Activated CD4-positive, alpha-beta T cell treated with anti-CD3 and anti-CD28 coated beads, Interleukin-10, Interleukin-2, amounts not matched to agents 100 ng/mL and 50 ng/mL, durations not matched to agents 16 hours and 8 hours (primary cell): ENCODE measurements at regions not wholly inside any gene's neighbourhood (a gene's known extent, or its start where the extent isn't known, plus 50 kb on each side); places are given as distances from the start of the nearest gene placed in this dataset.

Experiments used
- DNase-seq: peaks from one replicate; pipeline ENCODE4 v3.0.0-alpha.2; 2020

DNA sequence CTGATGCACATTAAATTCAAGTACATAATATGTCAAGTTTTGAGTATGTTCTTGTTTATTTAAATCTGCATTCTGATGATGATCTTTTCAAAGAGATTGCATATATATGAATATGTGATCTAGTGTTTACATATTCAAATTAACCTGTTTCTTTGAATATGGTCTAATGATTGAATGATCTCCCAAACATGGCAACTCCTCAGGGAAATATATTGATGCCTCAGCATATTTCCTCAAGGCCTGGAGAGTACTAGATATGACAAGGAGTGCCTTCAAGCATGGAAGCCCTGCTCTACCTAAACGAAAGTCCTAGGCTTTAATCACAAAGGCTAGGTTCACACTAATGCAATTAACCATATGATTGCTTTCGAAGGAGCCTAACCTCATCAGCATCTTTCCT, 532.8 kb downstream of the ZIC1 start:
- DNase-seq, result no peak

DNA sequence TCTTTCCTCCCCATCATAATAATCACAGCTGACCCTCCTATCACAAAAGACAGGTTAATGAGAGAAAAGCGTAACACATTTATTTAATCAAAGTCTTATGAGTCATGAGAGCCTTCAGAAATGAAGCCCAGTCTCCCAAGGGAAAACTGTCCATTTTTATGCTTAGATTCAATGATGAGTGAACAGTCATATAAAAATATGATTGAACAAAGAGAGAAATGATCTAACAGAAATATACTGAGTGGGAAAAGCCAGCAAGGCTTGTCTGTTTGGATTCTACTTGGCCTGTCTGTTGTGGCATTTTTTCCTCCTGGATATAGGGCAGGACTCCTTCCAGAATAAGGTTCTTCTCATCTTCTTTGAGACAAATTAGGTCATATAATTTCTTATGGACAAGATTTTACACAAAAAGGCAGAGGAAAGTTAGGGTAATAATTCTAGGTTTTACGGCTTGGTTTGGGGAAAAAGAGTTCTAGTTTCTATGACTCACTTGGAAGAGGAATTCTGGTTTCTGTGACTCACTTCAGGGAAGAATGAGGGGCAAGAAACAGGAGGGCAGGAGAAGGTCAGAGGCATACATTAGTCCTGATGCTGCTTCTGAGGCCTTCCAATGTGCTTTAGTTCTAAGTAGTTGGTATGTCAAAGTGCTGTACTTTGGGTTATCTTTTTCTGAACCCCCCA, 534.2 kb downstream of the ZIC1 start:
- no peak for DNase-seq

DNA sequence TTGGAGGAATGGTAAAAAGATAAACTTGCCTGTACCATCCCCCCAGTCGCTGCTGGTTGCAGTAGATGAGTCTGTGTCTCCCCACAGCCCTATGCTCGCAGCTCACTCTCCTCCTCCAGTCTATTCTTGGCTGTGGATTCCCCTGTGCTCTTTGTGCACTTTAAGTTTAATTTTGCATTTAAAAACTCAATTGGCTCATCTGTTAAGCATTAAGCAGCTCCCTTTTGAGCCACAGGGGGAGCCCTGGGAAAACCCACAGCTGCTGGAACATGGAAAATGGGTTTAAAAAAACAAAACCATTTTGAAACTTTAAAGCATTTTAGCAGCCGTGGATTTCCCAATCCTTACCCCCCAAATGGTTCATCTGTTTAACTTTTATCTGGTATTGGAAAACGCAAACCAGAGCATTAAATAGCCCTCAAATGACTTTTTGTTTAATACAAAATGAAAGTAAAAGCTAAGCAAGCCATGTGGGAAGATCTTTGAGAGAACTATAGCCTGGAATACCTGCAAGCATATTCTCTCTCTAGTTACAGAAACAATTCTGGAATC, 536.9 kb downstream of the ZIC1 start:
- no peak for DNase-seq

DNA sequence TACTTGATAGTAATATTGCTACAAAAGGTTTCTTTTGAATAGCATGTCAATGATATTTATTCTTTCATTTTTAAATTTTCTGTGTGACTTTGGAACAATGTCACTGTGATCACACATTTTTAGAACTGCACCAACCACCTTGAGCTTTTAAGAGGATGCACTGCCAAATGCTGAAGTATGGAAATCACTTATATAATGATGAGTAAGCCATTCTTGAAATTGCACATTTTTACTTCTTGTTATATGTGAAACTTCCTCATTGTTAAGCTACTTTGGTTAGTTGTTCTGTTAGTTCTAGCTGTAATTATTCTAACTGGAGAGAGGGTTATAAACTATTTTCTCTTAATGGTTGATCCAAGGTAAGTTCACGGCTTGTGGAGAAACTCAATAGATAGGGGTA, 547.5 kb downstream of the ZIC1 start:
- no peak for DNase-seq

DNA sequence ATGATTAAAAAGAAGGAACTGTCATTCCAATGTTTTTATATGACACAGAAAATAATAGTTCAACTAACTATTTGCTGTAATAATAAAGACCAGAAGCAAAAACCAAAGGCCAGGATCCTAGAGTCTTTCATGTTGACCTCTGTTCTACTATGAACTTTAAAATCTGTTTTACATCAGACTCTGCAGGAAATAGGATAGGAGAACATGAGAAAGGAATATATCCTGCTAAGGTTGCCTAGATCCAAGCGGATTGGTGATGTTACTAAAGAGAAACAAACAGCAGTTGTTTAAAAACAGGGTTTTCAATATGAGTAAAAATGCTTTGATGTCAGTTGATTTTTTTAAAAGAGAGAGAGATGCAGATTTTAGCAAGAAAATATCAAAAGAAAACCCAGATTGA, 549.6 kb downstream of the ZIC1 start:
- DNase-seq, result no peak

DNA sequence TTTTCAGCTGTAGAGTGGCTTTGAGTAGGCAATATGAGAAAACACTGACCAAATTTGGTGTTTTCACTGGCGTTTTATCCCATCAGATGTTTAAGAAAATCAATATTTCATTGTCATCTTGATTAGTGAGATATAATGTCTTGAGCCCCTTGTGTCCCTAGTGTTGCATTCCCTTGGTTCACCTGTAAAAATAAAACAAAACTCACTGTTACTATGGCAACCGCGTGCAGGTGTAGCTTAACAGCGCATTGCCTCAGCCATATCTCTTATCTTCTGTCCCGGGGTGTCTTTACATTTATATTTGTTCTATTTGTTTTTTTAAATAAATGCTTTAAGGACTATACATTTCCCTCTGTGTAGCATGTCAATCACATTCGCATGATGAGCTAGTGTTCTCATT, 551.6 kb downstream of the ZIC1 start:
- DNase-seq, result no peak

DNA sequence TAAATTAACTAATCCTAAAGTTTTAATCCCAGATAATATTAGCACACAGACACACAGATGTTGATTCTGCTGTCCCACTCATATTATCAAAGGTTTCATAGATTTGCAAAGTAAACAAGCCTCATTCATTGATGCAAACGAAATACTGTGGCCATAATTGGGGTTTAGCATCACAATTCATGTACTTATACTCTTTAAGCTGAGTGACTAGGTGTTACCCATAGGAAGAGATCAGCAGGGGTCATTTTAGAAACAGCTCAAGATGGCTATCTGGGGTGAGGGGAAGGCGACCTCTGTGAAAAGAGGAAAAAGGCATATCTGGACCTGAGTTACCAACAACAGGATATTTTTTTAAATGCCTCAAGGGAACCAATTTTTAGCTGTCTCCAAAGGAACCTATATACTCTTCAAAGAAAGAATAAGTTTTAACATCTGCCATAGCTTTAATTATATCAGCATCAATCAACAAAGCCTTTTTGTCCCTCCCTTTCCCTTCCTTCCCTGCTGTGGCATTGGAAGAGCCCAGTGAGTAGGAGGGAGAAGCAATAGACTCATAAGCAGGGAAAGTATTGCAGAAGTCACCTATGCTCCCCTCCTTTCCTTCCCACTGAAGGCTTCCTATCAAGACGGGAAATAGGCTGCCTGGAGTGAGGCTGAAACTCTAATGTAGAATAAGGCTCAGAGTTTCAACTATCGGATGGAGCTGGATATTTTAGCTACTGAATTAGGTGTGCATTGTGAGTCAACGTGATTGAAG, 553.4 kb downstream of the ZIC1 start:
- no peak for DNase-seq

DNA sequence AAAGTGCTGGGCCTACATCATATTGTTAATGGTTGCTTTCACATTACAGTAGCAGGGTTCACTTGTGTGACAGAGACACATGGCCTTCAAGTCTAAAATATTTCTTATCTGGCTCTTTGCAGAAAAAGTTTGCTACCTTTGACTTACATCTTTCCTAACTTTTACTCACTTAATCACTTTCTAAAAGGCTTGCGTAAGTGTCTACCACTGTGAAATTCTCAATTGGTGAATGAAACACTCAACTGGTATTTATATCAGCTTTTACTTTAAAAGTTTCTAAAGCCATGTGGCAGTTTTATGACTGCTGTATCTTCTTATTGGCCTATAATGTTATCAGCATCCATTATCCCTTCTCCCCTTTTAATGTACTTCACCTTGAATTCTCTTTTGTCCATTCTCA, 554.5 kb downstream of the ZIC1 start:
- DNase-seq, result no peak

DNA sequence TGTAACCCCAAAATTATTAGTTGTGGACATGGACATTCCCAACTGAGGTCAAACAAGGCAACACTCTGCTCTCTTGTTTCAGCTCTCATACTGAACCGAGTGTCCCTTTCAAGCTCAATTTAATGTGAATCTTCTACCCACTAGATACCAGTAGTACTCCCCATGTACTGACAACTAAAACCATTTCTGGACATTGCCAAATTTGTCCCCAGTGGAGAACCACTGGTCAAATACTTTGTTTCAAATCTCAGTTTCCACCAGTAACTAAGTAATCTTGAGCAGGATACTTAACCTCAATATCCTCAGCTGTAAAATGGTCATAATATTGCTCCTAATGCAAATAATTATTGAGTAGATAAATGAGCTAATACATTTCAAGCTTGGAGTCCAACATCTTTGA, 566.0 kb downstream of the ZIC1 start:
- DNase-seq, result no peak

DNA sequence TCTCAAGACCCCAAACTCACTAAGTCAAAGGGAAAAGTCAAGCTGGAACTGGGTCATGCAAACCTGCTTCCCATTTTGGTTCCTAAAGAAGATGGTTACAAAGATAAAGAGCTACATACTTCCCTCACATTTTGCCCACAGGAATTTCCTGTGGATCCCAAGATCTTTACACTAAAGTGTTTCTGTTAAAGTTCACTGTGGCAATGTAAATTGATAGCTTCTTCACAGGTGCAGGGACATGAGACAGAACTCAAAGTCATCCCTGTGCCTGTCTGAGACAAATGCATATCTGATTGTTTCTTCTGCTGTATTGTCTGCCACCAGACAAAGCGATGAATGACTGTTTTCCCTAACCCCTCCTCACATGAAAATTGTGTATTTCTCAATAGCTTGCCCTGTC, 567.8 kb downstream of the ZIC1 start:
- no peak for DNase-seq

DNA sequence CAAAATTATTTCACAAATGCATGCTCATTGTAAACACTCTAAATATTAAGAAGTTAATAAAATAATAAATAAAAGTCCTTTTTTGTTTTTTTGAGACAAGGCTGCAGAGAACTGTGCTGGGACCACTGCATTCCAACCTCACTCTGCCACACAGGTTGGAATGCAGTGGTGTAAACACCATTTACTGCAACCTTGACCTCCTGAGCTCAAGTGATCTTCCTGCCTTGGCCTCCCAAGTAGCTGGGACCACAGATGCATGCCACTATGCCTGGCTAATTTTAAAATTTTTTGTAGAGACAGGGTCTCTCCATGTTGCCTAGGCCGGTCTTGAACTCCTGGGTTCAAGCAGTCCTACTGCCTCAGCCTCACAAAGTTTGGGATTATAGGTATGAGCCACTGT, 578.4 kb downstream of the ZIC1 start:
- DNase-seq, result no peak

DNA sequence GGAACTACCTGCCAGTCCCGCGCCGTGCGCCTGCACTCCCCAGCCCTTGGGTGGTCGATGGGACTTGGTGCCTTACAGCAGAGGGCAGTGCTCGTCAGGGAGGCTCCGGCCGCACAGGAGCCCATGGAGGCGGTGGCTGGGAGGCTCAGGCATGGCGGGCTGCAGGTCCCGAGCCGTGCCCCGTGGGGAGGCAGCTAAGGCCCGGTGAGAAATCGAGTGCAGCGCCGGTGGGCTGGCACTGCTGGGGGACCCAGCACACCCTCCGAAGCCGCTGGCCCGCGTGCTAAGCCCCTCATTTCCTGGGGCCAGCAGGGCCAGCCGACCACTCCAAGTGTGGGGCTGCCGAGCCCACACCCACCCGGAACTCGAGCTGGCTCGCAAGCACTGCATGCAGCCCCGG, 580.2 kb downstream of the ZIC1 start:
- no peak for DNase-seq

DNA sequence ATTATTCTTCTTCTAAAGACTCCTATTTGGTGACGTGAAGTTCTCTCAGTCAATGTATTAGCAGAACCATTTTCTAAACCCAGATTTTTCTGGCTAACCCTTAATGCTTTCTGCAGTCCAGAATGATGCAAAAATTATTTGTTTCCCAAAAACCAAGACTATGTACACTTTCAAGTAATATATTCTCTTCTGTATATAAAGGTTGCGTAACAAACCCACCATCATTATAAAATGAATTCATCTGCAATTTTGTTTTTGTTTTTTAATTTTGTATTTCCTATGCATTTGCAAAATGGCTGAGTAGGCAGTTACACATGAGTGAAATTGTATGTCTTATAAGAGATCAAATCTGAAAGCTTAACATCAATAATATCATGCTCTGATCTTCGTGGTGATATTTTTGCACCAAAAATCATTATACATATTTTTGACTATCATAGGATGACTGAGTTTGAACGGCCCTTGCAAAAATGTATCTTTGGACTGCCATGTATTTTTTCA, 593.6 kb downstream of the ZIC1 start:
- DNase-seq, result no peak

DNA sequence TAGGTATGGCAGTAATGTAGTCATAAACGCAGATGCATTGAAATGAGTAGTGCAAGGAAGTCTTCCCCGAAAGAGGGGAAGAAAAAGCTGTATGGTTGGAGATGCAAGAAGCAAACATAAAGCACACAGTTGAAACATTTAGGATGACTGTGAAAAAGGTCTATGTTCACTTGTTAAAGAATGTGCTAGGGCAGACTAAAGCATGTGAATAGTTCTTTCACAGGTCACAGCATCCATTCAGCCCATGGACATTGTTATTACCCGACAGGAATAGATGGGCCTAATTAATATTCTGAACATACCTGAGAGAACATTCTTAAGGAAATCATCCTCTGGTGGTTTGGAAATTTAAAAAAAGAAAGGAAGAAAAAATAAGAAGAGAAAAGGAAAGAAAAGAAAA, 595.2 kb downstream of the ZIC1 start:
- DNase-seq, result no peak

DNA sequence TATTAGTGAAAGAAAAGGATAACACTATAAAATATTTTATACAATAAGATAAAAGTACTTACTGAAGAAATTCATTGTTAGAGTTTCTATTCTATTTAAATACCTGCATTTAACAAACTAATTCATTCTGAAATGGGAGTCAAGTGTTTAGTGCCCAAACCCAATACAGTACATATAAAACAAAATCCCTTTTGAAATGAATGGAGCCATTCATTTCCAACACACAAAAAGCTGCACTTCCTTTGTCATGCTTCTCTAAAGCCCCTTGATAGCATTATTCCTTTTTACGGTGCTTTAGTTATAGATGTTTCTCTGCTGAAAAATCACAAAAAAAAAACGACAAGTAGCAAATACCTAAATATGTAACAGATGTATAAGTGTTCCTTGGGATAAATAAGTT, 596.3 kb downstream of the ZIC1 start:
- DNase-seq, result no peak

DNA sequence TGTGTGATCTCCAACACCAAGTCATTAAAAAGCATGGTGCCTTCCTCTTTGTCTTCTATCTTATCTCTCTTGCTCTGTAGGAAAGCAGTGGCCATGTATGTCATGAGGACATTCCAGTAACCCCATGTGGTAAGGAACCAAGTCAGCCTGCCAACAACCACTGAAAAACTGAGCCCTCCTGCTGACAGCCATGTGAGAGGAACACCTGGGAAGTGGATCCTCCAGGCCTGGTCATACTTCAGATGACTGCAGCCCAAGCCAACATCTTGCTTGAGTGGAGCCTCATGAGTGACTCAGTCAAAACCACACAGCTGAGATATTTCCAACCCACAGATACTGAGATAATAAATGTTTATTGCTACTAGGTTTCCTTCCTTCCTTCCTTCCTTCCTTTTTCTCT, 597.3 kb downstream of the ZIC1 start:
- no peak for DNase-seq

DNA sequence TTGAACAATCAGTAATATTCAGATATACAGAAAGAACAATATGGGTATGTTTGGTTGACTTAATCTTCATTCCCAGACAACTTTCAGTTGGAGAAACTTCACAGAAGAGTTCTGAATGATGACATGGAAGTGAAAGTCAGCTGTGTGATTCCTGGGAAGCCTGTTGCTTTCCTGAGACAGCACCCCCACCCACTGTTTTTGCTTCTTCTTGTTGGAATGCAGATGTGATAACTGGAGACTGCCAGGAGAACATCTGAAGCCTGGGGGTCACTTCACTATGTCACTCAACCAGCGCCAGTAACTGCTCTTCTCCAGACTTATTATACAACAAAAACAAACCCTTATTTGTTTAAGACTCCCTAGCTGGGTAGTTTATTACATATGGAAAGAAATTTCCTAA, 599.4 kb downstream of the ZIC1 start:
- DNase-seq, result no peak

DNA sequence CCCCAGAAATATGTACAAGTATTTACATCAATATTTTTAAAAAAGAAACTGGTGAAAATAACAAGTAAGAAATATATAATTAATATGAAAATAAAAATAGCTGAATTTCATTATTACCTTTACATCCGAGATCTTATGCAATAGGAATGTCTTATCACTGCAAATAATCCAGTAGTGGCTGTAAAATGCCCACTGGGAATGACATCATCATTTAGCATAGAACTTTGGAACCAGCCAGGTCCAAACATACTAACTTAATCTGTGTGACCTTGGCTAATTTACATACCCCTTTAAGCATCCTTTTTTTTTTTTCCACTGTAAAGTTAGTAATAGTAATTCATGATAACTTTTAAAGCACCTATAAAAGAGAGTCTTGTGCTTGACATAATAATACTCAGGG, 611.7 kb downstream of the ZIC1 start:
- no peak for DNase-seq

DNA sequence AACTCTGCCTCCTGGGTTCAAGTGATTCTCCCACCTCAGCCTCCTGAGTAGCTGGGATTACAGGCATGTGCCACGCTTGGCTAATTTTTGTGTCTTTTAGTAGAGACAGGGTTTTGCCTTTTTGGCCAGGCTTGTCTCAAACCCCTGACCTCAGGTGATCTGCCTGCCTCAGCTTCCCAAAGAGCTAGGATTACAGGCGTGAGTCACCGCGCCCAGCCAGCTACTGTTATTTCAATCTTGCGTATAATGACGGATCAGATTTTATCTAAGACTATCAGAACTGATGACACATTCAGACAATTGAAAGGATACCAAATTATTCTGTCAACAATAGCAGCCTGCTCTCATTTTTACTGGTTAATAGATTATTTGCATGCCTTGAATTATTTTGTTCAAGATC, 612.2 kb downstream of the ZIC1 start:
- no peak for DNase-seq

DNA sequence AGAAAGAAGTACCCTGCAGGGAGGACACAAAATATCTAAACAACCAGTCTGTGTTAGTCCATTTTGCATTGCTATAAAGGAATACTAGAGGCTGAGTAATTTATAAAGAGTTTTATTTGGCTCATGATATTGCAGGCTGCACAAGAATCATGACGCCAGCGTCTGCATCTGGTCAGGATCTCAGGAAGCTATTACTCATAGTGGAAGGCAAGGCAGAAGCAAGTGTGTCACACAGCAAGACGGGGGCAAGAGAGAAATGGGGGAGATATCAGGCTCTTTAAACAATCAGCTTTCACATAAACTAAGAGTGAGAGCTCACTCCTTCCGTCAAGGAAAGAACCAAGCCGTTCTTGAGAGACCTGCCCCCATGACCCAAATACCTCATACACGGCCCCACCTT, 614.8 kb downstream of the ZIC1 start:
- no peak for DNase-seq

DNA sequence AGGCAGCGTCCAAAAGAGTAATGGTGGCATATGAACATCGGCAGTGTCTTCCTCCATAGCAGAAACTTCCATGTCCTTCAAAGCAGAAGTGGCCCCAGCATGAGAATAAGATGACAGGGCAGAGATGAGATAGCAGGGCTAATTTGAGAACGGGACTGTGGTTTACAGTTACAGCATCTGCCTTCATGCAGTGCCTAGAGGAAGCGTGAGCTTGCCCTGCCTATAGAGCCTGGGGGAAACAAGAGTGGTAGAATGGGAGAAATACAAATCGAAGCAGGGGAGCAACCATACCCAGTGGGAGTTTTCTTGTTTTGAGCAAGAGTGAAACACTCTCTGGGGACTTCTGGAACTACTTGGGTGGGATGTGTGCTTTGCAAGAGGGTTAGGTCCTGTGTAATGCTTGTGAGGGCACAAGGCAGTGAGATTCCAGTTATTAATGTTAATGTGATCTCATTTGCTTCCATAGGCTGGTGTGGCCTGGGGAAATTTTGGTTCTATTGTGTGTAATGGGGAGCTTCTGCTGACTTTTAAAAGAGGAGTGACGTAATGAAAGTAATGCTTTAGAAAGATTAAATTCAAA, 616.9 kb downstream of the ZIC1 start:
- DNase-seq, result no peak

DNA sequence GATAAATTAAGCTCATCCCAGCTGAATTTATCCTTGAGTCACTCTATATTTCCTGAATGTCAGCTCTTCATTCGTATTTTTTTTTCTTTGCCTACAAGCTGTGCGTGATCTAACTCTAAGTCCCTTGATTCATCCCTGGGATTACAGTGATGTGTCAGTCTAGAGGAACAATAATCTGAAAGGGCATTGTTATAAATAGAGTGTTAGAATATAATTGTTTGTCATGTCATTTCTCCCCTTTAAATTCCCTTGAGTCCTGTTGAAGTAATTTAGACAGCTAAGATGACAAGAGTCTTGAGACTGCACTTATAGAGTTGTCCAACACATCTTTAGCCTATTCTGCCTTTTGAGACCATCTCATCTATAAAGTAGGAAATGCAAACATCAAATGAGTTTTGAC, 621.8 kb downstream of the ZIC1 start:
- no peak for DNase-seq

DNA sequence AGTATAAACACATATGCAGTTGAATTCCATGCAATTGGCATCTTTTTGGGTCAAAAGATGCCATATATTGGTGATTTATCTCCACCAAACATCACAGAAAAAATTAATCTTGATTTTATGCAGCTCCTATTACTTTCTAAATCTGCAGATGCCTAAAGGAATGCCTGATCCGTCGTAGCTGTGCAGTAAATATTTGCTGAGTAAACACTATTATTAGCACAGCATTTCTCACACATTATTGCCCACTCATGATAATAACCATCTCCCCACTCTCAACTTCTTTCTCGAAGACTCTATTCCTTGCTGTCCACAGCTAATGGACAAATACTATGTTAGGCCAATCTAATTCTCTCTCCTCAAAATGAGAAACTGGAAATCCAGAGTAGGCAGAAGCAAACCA, 625.2 kb downstream of the ZIC1 start:
- DNase-seq, result no peak

DNA sequence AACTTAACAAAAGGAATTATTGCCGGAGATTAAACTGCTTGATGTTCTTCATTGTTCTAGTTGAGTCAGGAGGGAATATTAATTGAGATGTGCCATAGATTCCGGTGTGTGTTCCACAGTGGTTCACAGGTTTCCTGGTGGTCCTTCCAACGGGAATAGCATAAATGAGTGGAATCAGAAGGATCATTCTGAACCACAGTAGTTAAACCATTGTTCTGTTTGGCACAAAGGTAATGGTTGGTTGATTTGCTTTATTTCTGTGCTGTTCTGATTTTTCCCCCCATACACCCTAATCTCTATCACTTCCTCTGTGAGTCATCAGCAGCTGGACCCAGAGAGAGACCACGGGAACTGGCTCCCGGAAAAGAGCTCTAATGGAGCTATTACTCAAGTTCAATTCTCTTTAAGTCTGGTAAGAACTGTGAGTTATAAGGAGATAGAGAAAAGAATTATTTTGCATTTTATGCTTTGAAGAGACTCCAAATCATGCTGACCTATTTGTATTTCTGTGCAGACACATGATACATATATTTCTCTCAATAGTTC, 627.2 kb downstream of the ZIC1 start:
- DNase-seq, result no peak
